Nephron (organoid): ENCODE measurements at regions not wholly inside any gene's neighbourhood (a gene's known extent, or its start where the extent isn't known, plus 50 kb on each side); places are given as distances from the start of the nearest gene placed in this dataset.

Experiments used
- H3K27ac Mint-ChIP-seq, 3 experiments: 2 replicates each; pipeline ENCODE4 v1.8.0; 2020; ENCODE audit warnings: mixed read lengths in 3 of 3, mild to moderate bottlenecking in 2 of 3, moderate library complexity in 1 of 3
- H3K27me3 Mint-ChIP-seq: 2 replicates; pipeline ENCODE4 v1.8.0; 2021; ENCODE audit warnings: low read depth, mild to moderate bottlenecking, moderate library complexity, mixed read lengths
- H3K36me3 Mint-ChIP-seq: 2 replicates; pipeline ENCODE4 v1.8.0; 2020; ENCODE audit warnings: low read depth, mixed read lengths
- H3K4me1 Mint-ChIP-seq: 2 replicates; pipeline ENCODE4 v1.8.0; 2020; ENCODE audit warnings: mixed read lengths
- H3K4me3 Mint-ChIP-seq, 3 experiments: 2 replicates each; pipeline ENCODE4 v1.8.0; 2020; ENCODE audit warnings: mild to moderate bottlenecking in 3 of 3, mixed read lengths in 3 of 3, moderate library complexity in 2 of 3
- H3K9me3 Mint-ChIP-seq: 2 replicates; pipeline ENCODE4 v1.8.0; 2020; ENCODE audit warnings: mixed read lengths
- CTCF ChIP-seq, 3 experiments: fragments of 200-600 bp; sonication (generic); IDR thresholded peaks; one replicate each; pipeline ENCODE4 v1.5.0; 2021; ENCODE audit warnings: antibody characterized with exemption in 3 of 3; ENCODE audit not compliant: unreplicated experiment in 3 of 3

- H3K27me3 Mint-ChIP-seq: peaks cover 30% of the 10 kb centered on the region
- no peaks in the 10 kb centered on the region for H3K36me3 Mint-ChIP-seq
- H3K27ac Mint-ChIP-seq: no peak overlapping the region
- TF ChIP-seq CTCF (IDR thresholded peaks at IDR 0.05; ENCODE audit: unreplicated experiment in 3 of 3): no peak
- no peaks in the 10 kb centered on the region for H3K9me3 Mint-ChIP-seq
- H3K4me1 Mint-ChIP-seq: peaks cover 28% of the 10 kb centered on the region
- H3K4me3 Mint-ChIP-seq: no peak overlapping the region
These were observed 60.5 kb upstream of the SLC22A23 start for GRCh38 chr6:3517350-3517749.

- no peaks in the 10 kb centered on the region for H3K36me3 Mint-ChIP-seq
- no peak overlapping the region for H3K4me3 Mint-ChIP-seq
- peaks cover 30% of the 10 kb centered on the region for H3K27me3 Mint-ChIP-seq
- H3K4me1 Mint-ChIP-seq: peaks cover 28% of the 10 kb centered on the region
- no peak overlapping the region for H3K27ac Mint-ChIP-seq
- TF ChIP-seq CTCF (IDR thresholded peaks at IDR 0.05; ENCODE audit: unreplicated experiment in 3 of 3): no peak
- no peaks in the 10 kb centered on the region for H3K9me3 Mint-ChIP-seq
These were observed 59.2 kb upstream of the SLC22A23 start for GRCh38 chr6:3516092-3516491.

GRCh38 chr6:3515669-3516068 is 58.8 kb upstream of the SLC22A23 start:
- no peaks in the 10 kb centered on the region for H3K36me3 Mint-ChIP-seq
- peaks cover 28% of the 10 kb centered on the region for H3K4me1 Mint-ChIP-seq
- no peak overlapping the region for H3K27ac Mint-ChIP-seq
- no peak overlapping the region for H3K4me3 Mint-ChIP-seq
- H3K27me3 Mint-ChIP-seq: peaks cover 33% of the 10 kb centered on the region
- no peaks in the 10 kb centered on the region for H3K9me3 Mint-ChIP-seq
- TF ChIP-seq CTCF (IDR thresholded peaks at IDR 0.05; ENCODE audit: unreplicated experiment in 3 of 3): no peak

GRCh38 chr6:3513416-3513815 is 56.6 kb upstream of the SLC22A23 start:
- peaks cover 30% of the 10 kb centered on the region for H3K27me3 Mint-ChIP-seq
- H3K4me1 Mint-ChIP-seq: peaks cover 16% of the 10 kb centered on the region
- H3K4me3 Mint-ChIP-seq: no peak overlapping the region
- peak overlapping the region in 1 of 3 experiments; percentile 54 for H3K27ac Mint-ChIP-seq
- H3K36me3 Mint-ChIP-seq: no peaks in the 10 kb centered on the region
- TF ChIP-seq CTCF (IDR thresholded peaks at IDR 0.05; ENCODE audit: unreplicated experiment in 3 of 3): no peak
- no peaks in the 10 kb centered on the region for H3K9me3 Mint-ChIP-seq

- TF ChIP-seq CTCF (IDR thresholded peaks at IDR 0.05; ENCODE audit: unreplicated experiment in 3 of 3): no peak
- no peak overlapping the region for H3K4me3 Mint-ChIP-seq
- no peak overlapping the region for H3K27ac Mint-ChIP-seq
- H3K4me1 Mint-ChIP-seq: peaks cover 11% of the 10 kb centered on the region
- H3K36me3 Mint-ChIP-seq: no peaks in the 10 kb centered on the region
- peaks cover 26% of the 10 kb centered on the region for H3K27me3 Mint-ChIP-seq
- no peaks in the 10 kb centered on the region for H3K9me3 Mint-ChIP-seq
These were observed 56.0 kb upstream of the SLC22A23 start for GRCh38 chr6:3512832-3513231.

- Mint-ChIP-seq H3K4me1 (peaks cover 21% of the 10 kb centered on the region), H3K27me3 (peaks cover 31% of the 10 kb centered on the region), H3K36me3 (no peaks in the 10 kb centered on the region), H3K4me3 (no peak overlapping the region), H3K27ac (no peak overlapping the region), H3K9me3 (no peaks in the 10 kb centered on the region)
- no peak for TF ChIP-seq CTCF (IDR thresholded peaks at IDR 0.05; ENCODE audit: unreplicated experiment in 3 of 3)
These were observed 53.8 kb upstream of the SLC22A23 start for GRCh38 chr6:3510617-3511016.
